Femur (tissue), 1 donor: ENCODE measurements at regions not wholly inside any gene's neighbourhood (a gene's known extent, or its start where the extent isn't known, plus 50 kb on each side); places are given as distances from the start of the nearest gene placed in this dataset.

Source experiments
- DNase-seq: peaks from one replicate; pipeline ENCODE4 v3.0.0-alpha.2; 2017

DNA sequence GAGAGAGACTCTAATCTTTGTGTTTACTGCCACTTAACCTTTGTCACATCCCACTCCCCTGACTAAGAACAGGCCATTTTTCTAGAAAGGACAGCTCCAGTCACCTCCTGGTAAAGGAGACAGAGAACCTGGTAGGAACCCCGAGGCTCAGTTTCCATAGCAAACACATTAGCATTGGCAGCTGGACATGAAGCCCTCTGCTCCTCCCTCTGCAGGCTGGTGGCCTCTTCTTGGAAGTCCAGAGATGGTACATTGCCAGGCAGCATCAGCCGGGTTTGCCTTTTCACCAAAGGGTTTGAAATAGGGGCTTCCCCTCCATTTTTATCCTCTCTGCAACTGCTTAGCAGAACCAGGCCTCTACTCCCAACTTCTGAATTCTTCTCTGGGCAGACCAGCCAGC is 213.4 kb upstream of the SEMA6D start:
- no peak for DNase-seq

DNA sequence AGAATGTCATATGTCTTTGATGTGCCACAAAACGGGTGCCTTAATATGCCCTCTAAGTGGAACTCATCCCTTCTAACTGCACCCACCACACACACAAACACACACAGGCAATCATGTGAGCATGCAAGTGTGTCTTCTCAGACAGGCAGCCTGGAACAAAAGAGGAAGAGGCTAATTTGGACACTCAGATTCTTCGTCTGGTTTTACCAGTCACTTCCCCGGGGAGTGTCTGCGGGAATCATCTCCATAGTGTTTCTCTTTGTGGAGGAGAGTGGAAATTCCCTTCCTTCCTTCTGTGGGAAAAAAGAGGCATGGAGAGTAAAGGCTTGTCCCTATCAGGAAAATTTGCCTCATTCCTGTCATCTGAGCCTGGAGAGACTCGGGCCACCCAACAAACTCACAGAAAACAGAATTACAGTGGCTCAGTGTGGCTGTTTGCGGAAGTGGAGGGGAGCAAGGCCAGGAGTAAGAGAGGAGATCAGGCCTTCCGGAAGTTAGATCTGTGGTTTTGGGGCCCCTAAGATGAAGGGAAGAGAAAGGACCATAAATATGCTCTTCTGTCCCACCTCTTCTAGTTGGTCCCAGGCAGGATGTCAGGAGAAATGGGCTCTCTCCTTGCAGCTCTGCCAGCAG is 212.6 kb upstream of the SEMA6D start:
- no peak for DNase-seq

DNA sequence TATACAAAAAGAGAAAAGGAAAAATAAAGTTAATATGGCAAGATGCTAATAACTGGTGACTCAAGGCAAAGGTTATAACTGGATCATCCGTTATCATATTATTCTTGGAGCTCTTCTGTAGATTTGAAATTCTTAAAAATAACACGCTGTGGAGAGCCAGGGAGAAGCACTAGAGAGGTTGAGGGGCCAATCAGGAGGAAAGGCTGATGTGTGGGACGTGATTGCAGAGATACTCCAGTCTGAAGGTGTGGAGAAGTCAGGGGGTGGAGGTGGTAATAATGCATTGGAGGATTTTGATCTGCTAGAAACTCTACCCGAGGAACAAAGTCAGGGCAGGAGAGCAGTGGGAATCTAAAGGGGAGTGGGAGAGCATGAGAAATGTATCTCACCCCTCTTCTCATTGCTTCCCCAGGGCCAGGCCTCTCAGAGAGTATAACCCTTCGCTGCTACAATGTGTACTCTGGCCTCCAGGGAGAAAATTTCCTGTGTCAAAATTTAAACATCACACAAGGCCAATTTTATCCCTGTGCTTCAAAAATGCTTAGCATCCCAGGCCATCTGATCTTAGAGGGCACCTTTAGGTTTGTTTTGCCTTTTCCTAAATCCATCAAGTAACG is 211.5 kb upstream of the SEMA6D start:
- DNase-seq = no peak

DNA sequence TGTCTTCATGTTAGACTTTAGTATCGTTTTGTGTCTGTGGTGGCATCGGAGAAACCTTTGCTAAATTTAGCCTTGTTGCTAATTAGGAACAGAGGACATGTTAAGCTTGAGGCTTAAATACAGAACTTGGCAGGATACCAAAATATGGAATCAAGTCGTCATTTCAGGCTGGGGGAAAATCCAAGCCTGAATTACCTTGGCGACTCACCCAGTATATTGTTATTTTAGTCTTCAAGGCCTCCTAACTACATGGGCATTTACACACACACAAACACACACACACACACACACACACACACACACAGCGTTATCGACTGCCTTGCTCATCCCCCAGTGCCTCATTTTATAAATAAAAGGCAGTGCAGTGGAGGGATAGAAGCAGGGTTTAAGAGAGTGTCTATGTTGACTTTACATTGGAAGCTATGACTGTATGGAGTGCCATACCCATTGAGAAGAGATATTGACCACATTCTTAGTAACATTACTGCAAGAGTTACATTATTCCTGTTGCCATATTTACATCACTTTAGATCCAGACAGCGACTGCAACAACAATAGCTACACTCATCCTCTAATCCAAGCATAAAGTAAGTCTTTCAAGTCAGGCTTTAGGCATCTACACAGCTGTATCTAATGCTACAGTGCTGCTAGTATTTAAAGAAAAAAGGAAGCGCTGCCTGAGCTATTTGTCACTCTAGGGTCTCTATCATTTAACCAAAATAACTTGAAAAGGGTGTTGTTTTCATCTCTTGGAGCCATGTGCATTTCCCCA is 210.8 kb upstream of the SEMA6D start:
- DNase-seq = peak; percentile 38

- DNase-seq = no peak
These were observed 209.9 kb upstream of the SEMA6D start for GRCh38 chr15:47507221-47507985.

GRCh38 chr15:47511261-47511660 is 206.0 kb upstream of the SEMA6D start:
- DNase-seq = no peak

GRCh38 chr15:47513471-47513870 is 203.8 kb upstream of the SEMA6D start:
- DNase-seq = no peak

DNA sequence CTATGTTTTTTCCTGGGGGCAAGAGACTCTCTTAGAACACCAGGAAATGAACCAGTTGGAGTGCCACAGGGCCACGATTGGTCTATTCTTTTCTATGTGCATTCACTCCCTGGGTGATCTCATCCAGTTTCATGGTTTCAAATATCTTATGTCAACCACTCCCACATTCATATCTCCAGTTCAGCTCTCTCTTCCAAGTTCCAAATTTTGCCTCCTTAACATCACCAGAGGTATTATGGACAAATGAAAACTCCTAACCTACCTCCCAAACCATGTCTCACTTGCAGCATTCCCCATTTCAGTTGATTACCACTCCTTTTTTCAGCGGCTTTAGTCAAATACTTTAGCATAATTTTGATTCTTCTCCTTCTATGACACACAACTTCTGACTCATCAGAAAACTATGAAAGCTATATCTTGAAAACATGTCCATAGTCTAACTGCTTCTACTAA is 203.1 kb upstream of the SEMA6D start:
- DNase-seq = no peak

GRCh38 chr15:47516558-47516957 is 200.7 kb upstream of the SEMA6D start:
- no peak for DNase-seq

DNA sequence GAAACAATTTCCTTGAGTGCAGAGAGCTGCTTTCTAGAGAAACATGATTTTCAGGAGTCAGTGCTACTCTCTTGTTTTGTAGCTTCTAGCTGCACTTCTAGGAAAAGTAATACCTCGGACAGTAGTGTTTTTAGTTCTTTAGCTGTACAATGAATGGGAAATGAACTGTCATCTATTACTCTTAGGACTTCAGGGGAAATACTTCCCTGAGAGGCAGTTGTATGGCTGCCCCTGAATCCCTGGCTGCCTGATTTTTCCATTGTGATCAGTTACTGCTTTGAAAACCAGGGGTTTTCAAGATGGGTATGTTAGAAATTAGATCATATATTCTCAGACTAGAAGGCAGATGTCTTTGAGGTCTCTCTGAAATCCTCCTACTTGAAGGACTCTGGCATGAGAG is 200.3 kb upstream of the SEMA6D start:
- DNase-seq = no peak

GRCh38 chr15:47517737-47518136 is 199.6 kb upstream of the SEMA6D start:
- DNase-seq = no peak

DNA sequence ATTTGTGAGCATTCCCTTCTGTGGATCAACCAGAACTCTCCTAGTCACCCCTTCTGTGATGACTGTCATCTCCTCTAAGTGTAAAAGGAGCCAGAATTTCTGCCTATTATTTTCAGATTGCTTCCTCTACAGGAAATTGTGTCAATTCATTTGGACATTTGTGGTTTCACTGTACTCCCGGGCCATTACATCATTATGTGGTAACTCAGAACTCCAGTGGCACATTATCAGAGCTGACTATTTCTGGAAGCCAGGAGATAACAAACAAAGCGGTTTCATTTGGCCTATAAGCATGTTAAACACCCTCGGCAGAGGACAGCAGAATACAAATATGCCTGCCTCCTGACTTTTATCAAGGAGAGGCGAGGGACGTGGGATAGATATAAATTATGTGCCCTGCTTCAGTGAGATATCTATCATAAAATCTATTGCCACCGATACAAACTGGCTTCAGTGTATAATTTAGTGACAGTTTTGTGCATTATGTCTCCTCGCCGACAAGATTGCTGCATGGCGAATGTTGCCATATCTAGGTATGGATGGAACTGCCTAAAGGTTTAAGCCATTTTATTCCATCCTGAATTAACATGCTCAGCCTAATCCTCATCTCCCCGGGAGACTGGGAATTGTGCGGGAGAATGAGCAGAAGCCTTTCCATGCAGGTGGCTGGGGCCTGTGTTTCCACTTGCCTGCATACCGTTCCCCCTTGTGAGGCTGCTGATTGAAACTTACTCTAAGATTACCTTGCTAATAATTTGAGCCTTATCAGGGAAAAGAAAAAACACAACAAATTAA is 193.4 kb upstream of the SEMA6D start:
- no peak for DNase-seq

- no peak for DNase-seq
These were observed 188.1 kb upstream of the SEMA6D start for GRCh38 chr15:47529241-47529640.

GRCh38 chr15:47534673-47535072 is 182.6 kb upstream of the SEMA6D start:
- DNase-seq = no peak

GRCh38 chr15:47541562-47541961 is 175.7 kb upstream of the SEMA6D start:
- no peak for DNase-seq

- DNase-seq = peak; percentile 51
These were observed 174.9 kb upstream of the SEMA6D start for GRCh38 chr15:47542312-47542989.

GRCh38 chr15:47548231-47548630 is 169.1 kb upstream of the SEMA6D start:
- peak; percentile 70 for DNase-seq

- no peak for DNase-seq
These were observed 168.3 kb upstream of the SEMA6D start for GRCh38 chr15:47548986-47549385.

DNA sequence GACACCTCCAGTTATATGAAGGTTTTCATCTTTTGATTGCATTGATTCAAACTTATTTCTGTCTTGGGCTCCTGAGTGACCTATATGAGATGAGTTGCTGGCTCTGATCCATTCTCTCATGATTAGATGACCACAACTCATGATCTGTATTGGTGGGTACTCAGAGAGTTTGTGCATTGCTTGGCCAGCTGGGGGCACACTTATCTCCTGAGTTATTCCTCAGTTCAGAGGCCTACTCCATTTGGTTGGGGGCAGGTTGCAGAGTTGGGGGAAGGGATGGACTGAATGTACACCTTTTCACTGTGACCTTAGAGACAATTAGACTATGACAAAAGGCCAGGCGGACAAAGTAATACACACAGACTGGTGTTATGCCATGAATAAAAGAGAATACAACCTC is 166.2 kb upstream of the SEMA6D start:
- DNase-seq = no peak

- DNase-seq = no peak
These were observed 165.8 kb upstream of the SEMA6D start for GRCh38 chr15:47551546-47551945.

DNA sequence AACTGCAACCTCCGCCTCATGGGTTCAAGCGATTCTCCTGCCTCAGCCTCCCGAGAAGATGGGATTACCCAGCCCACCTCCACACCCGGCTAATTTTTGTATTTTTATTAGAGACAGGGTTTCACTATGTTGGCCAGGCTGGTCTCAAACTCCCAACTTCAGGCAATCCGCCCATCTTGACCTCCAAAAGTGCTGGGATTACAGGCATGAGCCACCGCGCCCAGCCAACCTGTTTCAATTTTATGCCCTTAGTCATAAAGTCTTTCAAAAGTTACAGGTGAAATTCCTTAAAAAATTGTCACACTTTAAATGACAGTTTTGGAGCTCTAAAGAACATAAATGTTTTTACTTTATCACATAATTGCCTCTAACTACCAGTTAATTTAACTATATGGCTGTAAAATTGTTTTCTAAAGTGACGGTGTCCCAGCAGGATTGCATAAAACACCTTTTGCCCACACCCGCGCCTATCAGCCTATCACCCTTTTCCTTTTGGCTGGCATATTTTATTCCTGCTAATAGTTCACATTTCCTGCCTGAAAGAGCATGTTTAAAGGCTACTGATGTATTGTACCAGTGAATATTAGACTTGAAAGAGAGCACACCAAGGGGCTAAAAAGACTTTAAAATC is 164.2 kb upstream of the SEMA6D start:
- no peak for DNase-seq
